Esophagus muscularis mucosa (tissue), 4 donors: ENCODE measurements at regions not wholly inside any gene's neighbourhood (a gene's known extent, or its start where the extent isn't known, plus 50 kb on each side); places are given as distances from the start of the nearest gene placed in this dataset.

Experiments
- CTCF ChIP-seq, 3 experiments: fragments of 200-600 bp in 2 of 3; fragments of 450-650 bp in 1 of 3; sonication (generic) in 2 of 3; IDR thresholded peaks; one replicate each; pipeline ENCODE4 v1.5.1; 2017 to 2019; ENCODE audit warnings: antibody characterized with exemption in 3 of 3, mild to moderate bottlenecking in 2 of 3, moderate library complexity in 1 of 3
- EP300 ChIP-seq: sonication (generic); formaldehyde crosslinking; IDR thresholded peaks from one replicate; pipeline ENCODE4 v1.6.1; 2017; ENCODE audit warnings: antibody characterized with exemption
- POLR2A ChIP-seq: fragments of 450-650 bp; IDR thresholded peaks from one replicate; pipeline ENCODE4 v1.6.1; 2017; ENCODE audit warnings: antibody characterized with exemption, moderate library complexity, mild to moderate bottlenecking, low read depth
- POLR2AphosphoS5 ChIP-seq, 2 donors: sonication (generic); formaldehyde crosslinking; IDR thresholded peaks; one replicate each; pipeline ENCODE4 v1.6.1; 2017; ENCODE audit warnings: antibody characterized with exemption in 2 of 2

GRCh38 chr22:48860557-48860956 lies 967.1 kb downstream of the BRD1 start:
- TF ChIP-seq CTCF (IDR thresholded peaks at IDR 0.05): no peak
- no peak for TF ChIP-seq POLR2AphosphoS5 (IDR thresholded peaks at IDR 0.05)
- TF ChIP-seq POLR2A: no peak
- no peak for TF ChIP-seq EP300
